GM21825 (cell line): ENCODE measurements at regions not wholly inside any gene's neighbourhood (a gene's known extent, or its start where the extent isn't known, plus 50 kb on each side); places are given as distances from the start of the nearest gene placed in this dataset.
"Not testable (repeated sequence)": the region's sequence is repeated elsewhere in the genome, so short reads cannot be mapped to it uniquely, and the experiment has no call there.

Source experiments
- ATAC-seq: cut with Tn5 transposase; IDR thresholded peaks from one replicate; pipeline ENCODE4 v1.9.1; 2021; ENCODE audit warnings: mild to moderate bottlenecking, moderate library complexity; ENCODE audit not compliant: unreplicated experiment

GRCh38 chr6:21909321-21909720 is 315.8 kb downstream of the SOX4 start:
- no peak for ATAC-seq

- ATAC-seq, result no peak
Observed at GRCh38 chr6:21911208-21911607, 317.7 kb downstream of the SOX4 start.

GRCh38 chr6:21912151-21912832 is 318.7 kb downstream of the SOX4 start:
- ATAC-seq, result no peak

- ATAC-seq, result no peak
Observed at GRCh38 chr6:21914121-21914973, 320.8 kb downstream of the SOX4 start.

GRCh38 chr6:21915707-21916260 is 322.2 kb downstream of the SOX4 start:
- ATAC-seq, result no peak

GRCh38 chr6:21918041-21918440 is 324.5 kb downstream of the SOX4 start:
- no peak for ATAC-seq

- no peak for ATAC-seq
Observed at GRCh38 chr6:21918666-21919065, 325.1 kb downstream of the SOX4 start.

GRCh38 chr6:21922086-21922485 is 328.5 kb downstream of the SOX4 start:
- ATAC-seq, result no peak

- ATAC-seq, result no peak
Observed at GRCh38 chr6:21924002-21924401, 330.5 kb downstream of the SOX4 start.

- ATAC-seq, result no peak
Observed at GRCh38 chr6:21928827-21929226, 335.3 kb downstream of the SOX4 start.

- no peak for ATAC-seq
Observed at GRCh38 chr6:21931641-21932335, 338.2 kb downstream of the SOX4 start.

GRCh38 chr6:21933351-21933750 is 339.8 kb downstream of the SOX4 start:
- no peak for ATAC-seq

- no peak for ATAC-seq
Observed at GRCh38 chr6:21935142-21935541, 341.6 kb downstream of the SOX4 start.

GRCh38 chr6:21935561-21936028 is 342.0 kb downstream of the SOX4 start:
- ATAC-seq, result no peak

- no peak for ATAC-seq
Observed at GRCh38 chr6:21937466-21937865, 343.9 kb downstream of the SOX4 start.

- ATAC-seq, result not testable (repeated sequence)
Observed at GRCh38 chr6:21939066-21939465, 345.5 kb downstream of the SOX4 start.

- ATAC-seq, result no peak
Observed at GRCh38 chr6:21941926-21942325, 348.4 kb downstream of the SOX4 start.

GRCh38 chr6:21942897-21943296 is 349.3 kb downstream of the SOX4 start:
- ATAC-seq, result no peak

- ATAC-seq, result no peak
Observed at GRCh38 chr6:21946298-21946783, 350.5 kb downstream of the PRL start.

- ATAC-seq, result not testable (repeated sequence)
Observed at GRCh38 chr6:21947227-21947626, 349.6 kb downstream of the PRL start.
